ENCODE measurements at regions not wholly inside any gene's neighbourhood (a gene's known extent, or its start where the extent isn't known, plus 50 kb on each side); places are given as distances from the start of the nearest gene placed in this dataset.

GRCh38 chr6:11835065-11835464, 56.5 kb upstream of the ADTRP start:
- Histone ChIP-seq H3K4me3 (ENCODE audit: low read depth, low read length) (no peak overlapping the region), H3K4me1 (peaks cover 3% of the 10 kb centered on the region), H3K27ac (no peak overlapping the region), H3K79me2 (no peaks in the 10 kb centered on the region), H2AFZ (no peak overlapping the region), H3K27me3 (ENCODE audit: control insufficient read depth, insufficient read depth, low read length) (no peaks in the 10 kb centered on the region), H3K36me3 (ENCODE audit: control insufficient read depth, insufficient read depth, low read length) (no peaks in the 10 kb centered on the region), H3K9ac (no peak overlapping the region), H3K9me3 (ENCODE audit: control insufficient read depth, low read length) (no peaks in the 10 kb centered on the region), H3K4me2 (ENCODE audit: low read length) (no peak overlapping the region)
- TF ChIP-seq, protein P1, sequence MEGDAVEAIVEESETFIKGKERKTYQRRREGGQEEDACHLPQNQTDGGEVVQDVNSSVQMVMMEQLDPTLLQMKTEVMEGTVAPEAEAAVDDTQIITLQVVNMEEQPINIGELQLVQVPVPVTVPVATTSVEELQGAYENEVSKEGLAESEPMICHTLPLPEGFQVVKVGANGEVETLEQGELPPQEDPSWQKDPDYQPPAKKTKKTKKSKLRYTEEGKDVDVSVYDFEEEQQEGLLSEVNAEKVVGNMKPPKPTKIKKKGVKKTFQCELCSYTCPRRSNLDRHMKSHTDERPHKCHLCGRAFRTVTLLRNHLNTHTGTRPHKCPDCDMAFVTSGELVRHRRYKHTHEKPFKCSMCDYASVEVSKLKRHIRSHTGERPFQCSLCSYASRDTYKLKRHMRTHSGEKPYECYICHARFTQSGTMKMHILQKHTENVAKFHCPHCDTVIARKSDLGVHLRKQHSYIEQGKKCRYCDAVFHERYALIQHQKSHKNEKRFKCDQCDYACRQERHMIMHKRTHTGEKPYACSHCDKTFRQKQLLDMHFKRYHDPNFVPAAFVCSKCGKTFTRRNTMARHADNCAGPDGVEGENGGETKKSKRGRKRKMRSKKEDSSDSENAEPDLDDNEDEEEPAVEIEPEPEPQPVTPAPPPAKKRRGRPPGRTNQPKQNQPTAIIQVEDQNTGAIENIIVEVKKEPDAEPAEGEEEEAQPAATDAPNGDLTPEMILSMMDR (IDR thresholded peaks at IDR 0.05): no peak

GRCh38 chr6:11833626-11834592, 55.3 kb upstream of the ADTRP start:
- Histone ChIP-seq H3K36me3 (ENCODE audit: control insufficient read depth, insufficient read depth, low read length) (no peaks in the 10 kb centered on the region), H3K9me3 (ENCODE audit: control insufficient read depth, low read length) (no peaks in the 10 kb centered on the region), H3K79me2 (no peaks in the 10 kb centered on the region), H3K4me1 (peaks cover 9% of the 10 kb centered on the region), H2AFZ (no peak overlapping the region), H3K4me2 (ENCODE audit: low read length) (peak overlapping the region; percentile 24), H3K27me3 (ENCODE audit: control insufficient read depth, insufficient read depth, low read length) (no peaks in the 10 kb centered on the region), H3K4me3 (ENCODE audit: low read depth, low read length) (no peak overlapping the region), H3K9ac (no peak overlapping the region), H3K27ac (no peak overlapping the region)
- TF ChIP-seq, protein P1 (IDR thresholded peaks at IDR 0.05): no peak

DNA sequence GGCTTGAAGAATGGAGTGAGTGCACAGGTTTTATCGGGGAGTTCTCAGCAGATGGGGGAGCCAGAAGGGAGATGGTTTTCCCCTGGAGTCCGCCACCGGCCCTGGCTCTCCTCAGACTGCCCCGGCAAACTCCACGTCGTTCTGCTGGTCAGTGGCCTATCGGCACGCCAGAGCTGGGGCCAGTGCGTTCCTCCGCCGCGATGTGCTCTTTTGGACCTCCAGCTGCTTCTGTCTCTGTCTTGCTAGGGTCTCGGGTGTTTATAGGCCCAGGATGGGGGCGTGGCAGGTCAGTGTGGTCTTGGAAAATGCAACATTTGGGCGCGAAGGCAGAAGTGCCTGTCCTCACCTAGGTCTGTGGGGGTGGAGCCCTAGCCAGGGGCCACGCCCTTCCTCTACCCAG, 53.0 kb upstream of the ADTRP start:
- Histone ChIP-seq H3K9me3 (ENCODE audit: control insufficient read depth, low read length) (no peaks in the 10 kb centered on the region), H3K4me3 (ENCODE audit: low read depth, low read length) (no peak overlapping the region), H3K9ac (no peak overlapping the region), H3K4me1 (peaks cover 9% of the 10 kb centered on the region), H3K27me3 (ENCODE audit: control insufficient read depth, insufficient read depth, low read length) (no peaks in the 10 kb centered on the region), H3K4me2 (ENCODE audit: low read length) (no peak overlapping the region), H2AFZ (no peak overlapping the region), H3K79me2 (no peaks in the 10 kb centered on the region), H3K36me3 (ENCODE audit: control insufficient read depth, insufficient read depth, low read length) (no peaks in the 10 kb centered on the region), H3K27ac (no peak overlapping the region)
- TF ChIP-seq, protein P1 (IDR thresholded peaks at IDR 0.05): no peak

DNA sequence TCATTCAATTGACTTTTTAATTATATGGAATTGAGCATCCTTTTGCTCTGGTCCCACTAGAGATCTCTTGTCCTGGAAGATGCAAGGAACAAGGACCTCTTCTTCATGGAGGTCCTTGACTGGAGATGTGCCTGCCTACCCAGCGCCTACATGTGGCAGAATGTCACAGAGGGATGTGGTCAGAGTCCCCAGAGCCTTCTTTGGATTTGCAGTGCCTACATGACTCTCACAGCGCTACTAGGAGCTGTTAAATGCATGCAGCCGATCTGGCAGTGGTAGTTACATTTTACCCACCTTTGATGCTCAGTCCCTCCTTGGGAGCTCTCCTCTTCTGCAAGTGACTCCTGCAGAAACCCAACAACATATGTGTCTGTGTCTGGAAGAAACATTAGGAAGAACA, 51.9 kb upstream of the ADTRP start:
- H3K27me3 ChIP-seq (ENCODE audit: control insufficient read depth, insufficient read depth, low read length): no peaks in the 10 kb centered on the region
- H3K36me3 ChIP-seq (ENCODE audit: control insufficient read depth, insufficient read depth, low read length): no peaks in the 10 kb centered on the region
- H3K4me1 ChIP-seq: peaks cover 9% of the 10 kb centered on the region
- no peak overlapping the region for H3K27ac ChIP-seq
- no peak overlapping the region for H3K9ac ChIP-seq
- no peak overlapping the region for H3K4me2 ChIP-seq (ENCODE audit: low read length)
- H3K4me3 ChIP-seq (ENCODE audit: low read depth, low read length): peak overlapping the region; percentile 8
- no peaks in the 10 kb centered on the region for H3K79me2 ChIP-seq
- H3K9me3 ChIP-seq (ENCODE audit: control insufficient read depth, low read length): no peaks in the 10 kb centered on the region
- TF ChIP-seq, protein P1 (IDR thresholded peaks at IDR 0.05): no peak
- H2AFZ ChIP-seq: peak overlapping the region; percentile 7

Data from parathyroid adenoma (tissue), 2 donors.